ENCODE measurements at regions not wholly inside any gene's neighbourhood (a gene's known extent, or its start where the extent isn't known, plus 50 kb on each side); places are given as distances from the start of the nearest gene placed in this dataset.

DNA sequence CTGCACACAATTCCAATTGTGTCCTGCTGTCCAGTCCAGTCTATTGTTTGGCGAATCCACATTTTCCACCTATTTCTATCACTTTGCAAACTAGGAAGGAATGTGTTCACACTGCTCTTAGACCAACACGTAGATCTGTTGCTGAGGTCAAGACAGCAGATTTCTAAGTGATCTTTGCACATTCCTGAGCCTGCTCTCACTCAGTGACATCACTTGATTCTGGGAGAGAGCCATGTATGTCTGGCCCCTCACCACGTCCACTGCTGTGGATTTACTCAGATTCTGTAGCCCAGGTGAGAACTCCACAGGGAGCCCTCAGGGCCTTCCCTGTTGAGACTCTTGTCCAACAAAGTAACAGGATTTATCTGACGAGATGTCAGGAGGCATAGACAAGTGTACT is 317.2 kb downstream of the TSN start:
- Histone ChIP-seq H3K4me2 (ENCODE audit: insufficient read depth, low read length, poor library complexity, severe bottlenecking) (no peak overlapping the region), H2BK5ac (ENCODE audit: low read length) (no peak overlapping the region), H3K18ac (ENCODE audit: low read length) (no peak overlapping the region), H3K79me1 (ENCODE audit: low read depth, low read length) (no peaks in the 10 kb centered on the region), H3K9ac (ENCODE audit: low read depth, low read length, poor library complexity) (no peak overlapping the region), H4K91ac (ENCODE audit: low read depth, low read length, poor library complexity) (no peak overlapping the region), H2AFZ (ENCODE audit: low read length) (no peak overlapping the region), H3K36me3 (replicated peaks in 1 of 2; ENCODE audit: control insufficient read depth in 2 of 2, insufficient read depth in 2 of 2, low read length in 2 of 2) (no peaks in the 10 kb centered on the region), H3K4ac (ENCODE audit: low read length) (no peak overlapping the region), H3K4me1 (ENCODE audit: control insufficient read depth in 2 of 2, insufficient read depth in 1 of 2, low read depth in 1 of 2, low read length in 2 of 2) (peaks cover 0 to 9% of the 10 kb centered on the region in 2 donors), H2BK15ac (ENCODE audit: low read length) (no peak overlapping the region), H3K14ac (ENCODE audit: low read length) (no peak overlapping the region), H3K27ac (replicated peaks; ENCODE audit: low read length) (no peak overlapping the region), H2AK5ac (ENCODE audit: low read depth, low read length) (no peak overlapping the region), H4K8ac (ENCODE audit: low read depth, low read length) (no peak overlapping the region), H2BK120ac (ENCODE audit: low read depth, low read length) (no peak overlapping the region), H2BK12ac (ENCODE audit: low read length) (no peak overlapping the region), H3K27me3 (ENCODE audit: control insufficient read depth in 3 of 3, insufficient read depth in 3 of 3, low read depth in 1 of 3, low read length in 3 of 3) (no peaks in the 10 kb centered on the region), H3K9me3 (replicated peaks in 1 of 2; ENCODE audit: control insufficient read depth in 2 of 2, insufficient read depth in 1 of 2, low read depth in 1 of 2, low read length in 2 of 2) (no peaks in the 10 kb centered on the region), H3K4me3 (ENCODE audit: low read length in 2 of 2) (no peak overlapping the region), H3K23ac (ENCODE audit: low read depth, low read length, poor library complexity) (no peak overlapping the region)
- no CpG with 5 or more reads among the region's 4 CpGs for WGBS, 2 donors (ENCODE audit: extremely low coverage in 2 of 2, insufficient read length in 2 of 2, insufficient replicate concordance in 1 of 2)
- DNase-seq (ENCODE audit: low spot score), result no peak

- Histone ChIP-seq H4K91ac (ENCODE audit: low read depth, low read length, poor library complexity) (no peak overlapping the region), H3K4me3 (ENCODE audit: low read length in 2 of 2) (no peak overlapping the region), H3K14ac (ENCODE audit: low read length) (no peak overlapping the region), H2BK5ac (ENCODE audit: low read length) (no peak overlapping the region), H3K36me3 (replicated peaks in 1 of 2; ENCODE audit: control insufficient read depth in 2 of 2, insufficient read depth in 2 of 2, low read length in 2 of 2) (no peaks in the 10 kb centered on the region), H2BK15ac (ENCODE audit: low read length) (no peak overlapping the region), H3K18ac (ENCODE audit: low read length) (peak overlapping the region; percentile 36), H3K27me3 (ENCODE audit: control insufficient read depth in 3 of 3, insufficient read depth in 3 of 3, low read depth in 1 of 3, low read length in 3 of 3) (no peaks in the 10 kb centered on the region), H3K79me1 (ENCODE audit: low read depth, low read length) (no peaks in the 10 kb centered on the region), H3K23ac (ENCODE audit: low read depth, low read length, poor library complexity) (no peak overlapping the region), H3K9me3 (replicated peaks in 1 of 2; ENCODE audit: control insufficient read depth in 2 of 2, insufficient read depth in 1 of 2, low read depth in 1 of 2, low read length in 2 of 2) (no peaks in the 10 kb centered on the region), H3K9ac (ENCODE audit: low read depth, low read length, poor library complexity) (no peak overlapping the region), H2AFZ (ENCODE audit: low read length) (no peak overlapping the region), H3K4me2 (ENCODE audit: insufficient read depth, low read length, poor library complexity, severe bottlenecking) (no peak overlapping the region), H3K4ac (ENCODE audit: low read length) (no peak overlapping the region), H2BK120ac (ENCODE audit: low read depth, low read length) (no peak overlapping the region), H4K8ac (ENCODE audit: low read depth, low read length) (no peak overlapping the region), H3K4me1 (ENCODE audit: control insufficient read depth in 2 of 2, insufficient read depth in 1 of 2, low read depth in 1 of 2, low read length in 2 of 2) (peaks cover 0 to 5% of the 10 kb centered on the region in 2 donors), H2AK5ac (ENCODE audit: low read depth, low read length) (no peak overlapping the region), H2BK12ac (ENCODE audit: low read length) (no peak overlapping the region), H3K27ac (replicated peaks; ENCODE audit: low read length) (no peak overlapping the region)
- DNase-seq (ENCODE audit: low spot score), result no peak
- no CpG with 5 or more reads among the region's 4 CpGs for WGBS, 2 donors (ENCODE audit: extremely low coverage in 2 of 2, insufficient read length in 2 of 2, insufficient replicate concordance in 1 of 2)
Measured at GRCh38 chr2:122074201-122074600, 318.8 kb downstream of the TSN start.

DNA sequence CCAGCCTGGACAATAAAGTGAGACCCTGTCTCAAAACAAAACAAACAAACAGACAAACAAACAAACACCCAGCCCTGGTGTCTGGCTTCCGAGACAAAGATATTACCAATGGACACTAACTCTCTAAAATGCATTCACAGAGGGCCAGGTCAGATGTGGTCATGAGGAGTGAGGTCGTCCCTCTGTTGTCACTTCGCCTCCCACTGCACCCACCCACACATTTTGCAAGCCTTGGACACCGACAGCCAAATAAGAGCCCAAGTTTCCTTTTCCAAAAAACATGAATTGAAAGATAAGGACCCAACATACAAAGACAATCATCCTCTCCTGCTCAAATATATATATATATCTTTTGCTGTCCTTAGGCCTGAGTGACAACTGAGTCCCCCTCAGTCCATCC is 319.9 kb downstream of the TSN start:
- Histone ChIP-seq H3K9me3 (replicated peaks in 1 of 2; ENCODE audit: control insufficient read depth in 2 of 2, insufficient read depth in 1 of 2, low read depth in 1 of 2, low read length in 2 of 2) (no peaks in the 10 kb centered on the region), H3K9ac (ENCODE audit: low read depth, low read length, poor library complexity) (no peak overlapping the region), H3K4me2 (ENCODE audit: insufficient read depth, low read length, poor library complexity, severe bottlenecking) (no peak overlapping the region), H3K36me3 (replicated peaks in 1 of 2; ENCODE audit: control insufficient read depth in 2 of 2, insufficient read depth in 2 of 2, low read length in 2 of 2) (no peaks in the 10 kb centered on the region), H2AK5ac (ENCODE audit: low read depth, low read length) (no peak overlapping the region), H4K91ac (ENCODE audit: low read depth, low read length, poor library complexity) (no peak overlapping the region), H2BK15ac (ENCODE audit: low read length) (no peak overlapping the region), H3K18ac (ENCODE audit: low read length) (no peak overlapping the region), H2BK120ac (ENCODE audit: low read depth, low read length) (no peak overlapping the region), H3K4ac (ENCODE audit: low read length) (no peak overlapping the region), H3K27me3 (ENCODE audit: control insufficient read depth in 3 of 3, insufficient read depth in 3 of 3, low read depth in 1 of 3, low read length in 3 of 3) (no peaks in the 10 kb centered on the region), H2AFZ (ENCODE audit: low read length) (no peak overlapping the region), H4K8ac (ENCODE audit: low read depth, low read length) (no peak overlapping the region), H2BK5ac (ENCODE audit: low read length) (no peak overlapping the region), H3K23ac (ENCODE audit: low read depth, low read length, poor library complexity) (no peak overlapping the region), H3K79me1 (ENCODE audit: low read depth, low read length) (no peaks in the 10 kb centered on the region), H3K4me3 (ENCODE audit: low read length in 2 of 2) (no peak overlapping the region), H3K14ac (ENCODE audit: low read length) (no peak overlapping the region), H3K4me1 (ENCODE audit: control insufficient read depth in 2 of 2, insufficient read depth in 1 of 2, low read depth in 1 of 2, low read length in 2 of 2) (no peaks in the 10 kb centered on the region), H3K27ac (replicated peaks; ENCODE audit: low read length) (no peak overlapping the region), H2BK12ac (ENCODE audit: low read length) (no peak overlapping the region)
- no peak for DNase-seq (ENCODE audit: low spot score)
- WGBS, 2 donors (ENCODE audit: extremely low coverage in 2 of 2, insufficient read length in 2 of 2, insufficient replicate concordance in 1 of 2), result no CpG with 5 or more reads among the region's 4 CpGs

GRCh38 chr2:122077114-122077513 is 321.7 kb downstream of the TSN start:
- no peak overlapping the region for H2AK5ac ChIP-seq (ENCODE audit: low read depth, low read length)
- no peak overlapping the region for H3K4ac ChIP-seq (ENCODE audit: low read length)
- no peak overlapping the region for H3K27ac ChIP-seq (replicated peaks; ENCODE audit: low read length)
- no peaks in the 10 kb centered on the region for H3K27me3 ChIP-seq (ENCODE audit: control insufficient read depth in 3 of 3, insufficient read depth in 3 of 3, low read depth in 1 of 3, low read length in 3 of 3)
- no CpG with 5 or more reads among the region's 3 CpGs for WGBS, 2 donors (ENCODE audit: extremely low coverage in 2 of 2, insufficient read length in 2 of 2, insufficient replicate concordance in 1 of 2)
- no peak overlapping the region for H2BK12ac ChIP-seq (ENCODE audit: low read length)
- H2AFZ ChIP-seq (ENCODE audit: low read length), result no peak overlapping the region
- H3K79me1 ChIP-seq (ENCODE audit: low read depth, low read length), result no peaks in the 10 kb centered on the region
- no peak overlapping the region for H2BK5ac ChIP-seq (ENCODE audit: low read length)
- no peaks in the 10 kb centered on the region for H3K36me3 ChIP-seq (replicated peaks in 1 of 2; ENCODE audit: control insufficient read depth in 2 of 2, insufficient read depth in 2 of 2, low read length in 2 of 2)
- no peak overlapping the region for H2BK120ac ChIP-seq (ENCODE audit: low read depth, low read length)
- no peak overlapping the region for H3K14ac ChIP-seq (ENCODE audit: low read length)
- DNase-seq (ENCODE audit: low spot score), result no peak
- no peak overlapping the region for H3K18ac ChIP-seq (ENCODE audit: low read length)
- no peak overlapping the region for H3K23ac ChIP-seq (ENCODE audit: low read depth, low read length, poor library complexity)
- H3K4me3 ChIP-seq (ENCODE audit: low read length in 2 of 2), result no peak overlapping the region
- H4K8ac ChIP-seq (ENCODE audit: low read depth, low read length), result no peak overlapping the region
- H2BK15ac ChIP-seq (ENCODE audit: low read length), result no peak overlapping the region
- H3K4me1 ChIP-seq (ENCODE audit: control insufficient read depth in 2 of 2, insufficient read depth in 1 of 2, low read depth in 1 of 2, low read length in 2 of 2), result no peaks in the 10 kb centered on the region
- no peak overlapping the region for H4K91ac ChIP-seq (ENCODE audit: low read depth, low read length, poor library complexity)
- H3K9ac ChIP-seq (ENCODE audit: low read depth, low read length, poor library complexity), result no peak overlapping the region
- no peaks in the 10 kb centered on the region for H3K9me3 ChIP-seq (replicated peaks in 1 of 2; ENCODE audit: control insufficient read depth in 2 of 2, insufficient read depth in 1 of 2, low read depth in 1 of 2, low read length in 2 of 2)
- no peak overlapping the region for H3K4me2 ChIP-seq (ENCODE audit: insufficient read depth, low read length, poor library complexity, severe bottlenecking)

Data from neuronal stem cell (in vitro differentiated cells).